ENCODE measurements at regions not wholly inside any gene's neighbourhood (a gene's known extent, or its start where the extent isn't known, plus 50 kb on each side); places are given as distances from the start of the nearest gene placed in this dataset.

GRCh38 chr2:238563551-238563950 lies 136.8 kb downstream of the ASB1 start:
- DNase-seq: no peak

GRCh38 chr2:238564286-238564920 lies 137.7 kb downstream of the ASB1 start:
- DNase-seq: no peak

GRCh38 chr2:238565031-238565430 lies 138.3 kb downstream of the ASB1 start:
- no peak for DNase-seq

GRCh38 chr2:238566001-238566645 lies 139.4 kb downstream of the ASB1 start:
- no peak for DNase-seq

GRCh38 chr2:238567067-238567855 lies 140.5 kb downstream of the ASB1 start:
- no peak for DNase-seq

- no peak for DNase-seq
These were observed 141.3 kb downstream of the ASB1 start for GRCh38 chr2:238567996-238568395.

GRCh38 chr2:238568455-238569440 lies 142.0 kb downstream of the ASB1 start:
- DNase-seq: no peak

GRCh38 chr2:238569507-238570195 lies 142.9 kb downstream of the ASB1 start:
- DNase-seq: no peak

- DNase-seq: no peak
These were observed 143.7 kb downstream of the ASB1 start for GRCh38 chr2:238570391-238570790.

GRCh38 chr2:238570926-238571325 lies 144.2 kb downstream of the ASB1 start:
- no peak for DNase-seq

GRCh38 chr2:238571661-238572372 lies 145.1 kb downstream of the ASB1 start:
- DNase-seq: no peak

GRCh38 chr2:238573065-238573778 lies 146.5 kb downstream of the ASB1 start:
- peak; percentile 26 for DNase-seq

- no peak for DNase-seq
These were observed 147.2 kb downstream of the ASB1 start for GRCh38 chr2:238573916-238574315.

GRCh38 chr2:238574490-238575271 lies 148.0 kb downstream of the ASB1 start:
- no peak for DNase-seq

GRCh38 chr2:238576674-238577073 lies 149.9 kb downstream of the ASB1 start:
- DNase-seq: no peak

- no peak for DNase-seq
These were observed 151.5 kb downstream of the ASB1 start for GRCh38 chr2:238578256-238578655.

- DNase-seq: no peak
These were observed 153.8 kb downstream of the ASB1 start for GRCh38 chr2:238580486-238580885.

GRCh38 chr2:238581126-238581525 lies 154.4 kb downstream of the ASB1 start:
- no peak for DNase-seq

GRCh38 chr2:238582159-238582558 lies 155.4 kb downstream of the ASB1 start:
- DNase-seq: no peak

- no peak for DNase-seq
These were observed 157.9 kb downstream of the ASB1 start for GRCh38 chr2:238584617-238585016.
